HG02610 (cell line): ENCODE measurements at regions not wholly inside any gene's neighbourhood (a gene's known extent, or its start where the extent isn't known, plus 50 kb on each side); places are given as distances from the start of the nearest gene placed in this dataset.
"Not testable (repeated sequence)": the region's sequence is repeated elsewhere in the genome, so short reads cannot be mapped to it uniquely, and the experiment has no call there.

Experiments
- ATAC-seq: cut with Tn5 transposase; IDR thresholded peaks from one replicate; pipeline ENCODE4 v1.9.1; 2021; ENCODE audit warnings: mild to moderate bottlenecking, moderate library complexity; ENCODE audit not compliant: unreplicated experiment

GRCh38 chr4:111337186-111337876 lies 714.5 kb upstream of the PITX2 start:
- ATAC-seq, result not testable (repeated sequence)

DNA sequence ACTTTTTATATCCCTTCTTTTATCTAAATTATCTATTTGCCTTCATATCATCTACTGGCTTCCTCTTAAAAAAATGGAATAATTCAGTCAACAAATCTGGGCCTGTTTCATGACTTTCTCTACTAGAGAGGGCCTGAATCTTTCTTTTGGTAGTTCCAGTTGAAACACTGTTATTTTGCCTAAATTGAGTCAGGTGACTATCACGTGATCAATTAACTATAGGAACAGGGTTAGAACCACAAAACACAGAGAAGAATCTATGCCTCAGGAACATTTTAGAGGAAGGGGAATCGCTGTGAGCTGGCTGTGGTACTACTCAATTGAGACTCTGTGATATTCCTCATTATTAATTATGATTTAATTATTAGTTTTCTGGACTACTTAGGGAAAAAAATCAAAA lies 736.7 kb upstream of the PITX2 start:
- ATAC-seq, result no peak

- ATAC-seq, result peak; percentile 65
Measured at GRCh38 chr4:111360906-111361305, 738.0 kb upstream of the PITX2 start.

- ATAC-seq, result no peak
Measured at GRCh38 chr4:111362941-111363361, 740.1 kb upstream of the PITX2 start.

DNA sequence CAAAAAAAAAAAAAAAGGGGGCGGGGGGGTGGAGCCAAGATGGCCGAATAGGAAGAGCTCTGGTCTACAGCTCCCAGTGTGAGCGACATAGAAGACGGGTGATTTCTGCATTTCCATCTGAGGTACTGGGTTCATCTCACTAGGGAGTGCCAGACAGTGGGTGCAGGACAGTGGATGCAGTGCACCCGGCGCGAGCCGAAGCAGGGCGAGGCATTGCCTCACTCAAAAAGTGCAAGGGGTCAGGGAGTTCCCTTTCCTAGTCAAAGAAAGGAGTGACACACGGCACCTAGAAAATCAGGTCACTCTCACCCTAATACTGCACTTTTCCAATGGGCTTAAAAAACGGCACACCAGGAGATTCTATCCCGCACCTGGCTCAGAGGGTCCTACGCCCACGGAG lies 755.0 kb upstream of the PITX2 start:
- ATAC-seq, result not testable (repeated sequence)

GRCh38 chr4:111388561-111388960 lies 756.7 kb upstream of the FAM241A start:
- ATAC-seq, result no peak

- ATAC-seq, result no peak
Measured at GRCh38 chr4:111391829-111392228, 753.4 kb upstream of the FAM241A start.

- ATAC-seq, result no peak
Measured at GRCh38 chr4:111393781-111394180, 751.5 kb upstream of the FAM241A start.

DNA sequence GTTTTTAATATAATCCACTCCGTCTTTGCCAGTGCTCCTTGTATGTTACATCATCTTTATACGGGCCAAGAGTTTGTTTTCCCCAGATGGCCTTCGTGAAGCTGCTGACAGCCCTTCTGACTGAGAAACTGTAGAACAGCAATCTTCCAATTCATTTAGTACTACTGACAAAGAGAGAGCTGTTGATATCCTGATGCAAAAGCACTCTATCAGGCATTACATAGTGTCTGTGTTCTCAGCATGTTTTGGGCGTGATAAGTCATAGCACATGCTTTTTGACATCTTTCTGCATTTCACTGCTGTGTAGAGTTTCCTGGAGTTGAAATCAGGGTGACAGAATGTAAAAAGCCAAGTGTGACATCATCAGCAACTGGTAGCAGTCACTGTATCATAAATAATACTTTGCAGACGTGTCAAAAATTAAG lies 746.3 kb upstream of the FAM241A start:
- no peak for ATAC-seq

DNA sequence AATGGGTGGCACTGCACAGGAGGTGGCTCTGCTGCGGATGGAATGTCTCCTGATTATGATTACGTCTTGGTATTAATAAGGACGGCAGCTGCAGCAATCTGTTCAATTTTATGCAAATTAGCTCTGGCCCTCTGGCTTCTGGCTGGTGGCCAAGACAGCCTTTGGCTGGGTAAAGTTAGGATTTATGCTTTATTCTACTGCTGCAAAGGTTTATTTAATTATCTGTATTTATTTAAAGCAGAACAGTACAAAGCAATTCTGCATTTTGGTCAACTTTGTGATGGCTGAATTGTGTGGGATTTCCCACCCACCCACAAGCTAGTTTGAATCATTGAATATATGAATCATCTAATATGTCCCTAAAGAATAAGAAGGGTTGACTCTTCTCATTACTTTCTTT lies 745.6 kb upstream of the FAM241A start:
- ATAC-seq, result peak; percentile 68

DNA sequence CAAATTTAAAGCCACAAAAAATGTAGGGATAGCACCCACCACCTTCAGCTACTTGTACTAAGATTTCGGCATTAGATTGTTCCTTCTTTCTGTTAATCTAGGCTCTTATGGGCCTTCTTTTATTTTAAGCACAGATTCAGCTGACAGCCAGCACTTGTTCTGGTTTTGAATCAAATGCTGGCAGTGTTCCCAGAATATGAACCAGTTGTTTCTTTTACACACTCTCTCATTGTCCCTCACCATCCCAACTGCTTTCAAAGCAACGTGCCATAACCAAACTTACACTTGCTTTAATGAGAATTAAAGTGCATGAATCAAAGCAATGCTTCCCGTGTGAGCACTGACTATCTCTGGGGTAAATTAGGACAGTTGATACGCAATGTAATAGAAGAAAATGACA lies 744.5 kb upstream of the FAM241A start:
- no peak for ATAC-seq

- no peak for ATAC-seq
Measured at GRCh38 chr4:111404673-111405072, 740.6 kb upstream of the FAM241A start.

DNA sequence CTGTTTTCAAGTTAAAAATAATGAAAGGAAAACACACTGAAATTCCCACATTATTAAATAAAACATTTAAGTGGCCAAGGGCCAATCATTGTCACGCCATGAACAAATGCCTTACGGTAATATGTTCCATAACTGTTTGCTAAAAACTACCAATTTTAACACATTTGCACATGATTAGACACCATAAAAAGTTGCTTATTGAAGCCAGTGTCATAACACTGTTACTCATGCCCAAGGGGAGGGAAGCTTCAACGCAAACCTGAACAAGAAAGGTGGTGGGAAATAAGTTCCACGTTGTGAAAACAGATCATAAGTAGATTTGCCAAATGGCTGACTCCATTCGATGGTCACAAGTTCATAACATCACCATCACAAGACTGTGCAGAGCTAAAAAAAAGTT lies 739.3 kb upstream of the FAM241A start:
- no peak for ATAC-seq

DNA sequence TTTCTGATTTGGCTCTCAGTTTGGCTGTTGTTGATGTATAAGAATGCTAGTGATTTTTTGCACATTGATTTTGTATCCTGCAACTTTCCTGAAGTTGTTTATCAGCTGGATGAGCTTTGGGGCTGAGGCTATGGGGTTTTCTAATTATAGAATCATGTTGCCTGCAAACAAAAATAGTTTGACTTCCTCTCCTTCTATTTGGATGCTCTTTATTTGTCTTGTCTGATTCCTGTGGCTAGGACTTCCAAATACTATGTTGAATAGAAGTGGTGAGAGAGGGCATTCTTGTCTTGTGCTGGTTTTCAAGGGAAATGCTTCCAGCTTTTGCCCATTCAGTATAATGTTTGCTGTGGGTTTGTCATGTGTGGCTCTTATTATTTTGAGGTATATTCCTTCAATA lies 734.7 kb upstream of the FAM241A start:
- no peak for ATAC-seq

DNA sequence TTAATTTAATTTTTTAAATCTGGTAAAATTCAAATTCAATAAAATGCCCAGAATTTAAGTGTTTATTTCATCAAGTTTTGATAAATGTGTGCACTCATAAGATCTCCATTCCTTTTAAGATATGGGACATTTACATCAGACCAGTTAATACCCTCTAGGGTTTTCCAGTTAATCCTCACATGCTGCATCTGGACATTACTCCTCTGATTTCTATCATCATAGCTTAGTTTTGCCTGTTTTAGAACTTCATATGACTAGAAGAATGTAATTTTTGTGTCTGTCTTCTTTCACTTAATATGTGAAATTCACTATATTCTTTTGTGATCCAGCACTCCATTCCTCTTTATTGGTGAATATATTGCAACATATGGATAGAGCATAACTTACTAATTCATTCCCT lies 727.7 kb upstream of the FAM241A start:
- no peak for ATAC-seq

- no peak for ATAC-seq
Measured at GRCh38 chr4:111433441-111433840, 711.8 kb upstream of the FAM241A start.

GRCh38 chr4:111434586-111434985 lies 710.7 kb upstream of the FAM241A start:
- ATAC-seq, result no peak

DNA sequence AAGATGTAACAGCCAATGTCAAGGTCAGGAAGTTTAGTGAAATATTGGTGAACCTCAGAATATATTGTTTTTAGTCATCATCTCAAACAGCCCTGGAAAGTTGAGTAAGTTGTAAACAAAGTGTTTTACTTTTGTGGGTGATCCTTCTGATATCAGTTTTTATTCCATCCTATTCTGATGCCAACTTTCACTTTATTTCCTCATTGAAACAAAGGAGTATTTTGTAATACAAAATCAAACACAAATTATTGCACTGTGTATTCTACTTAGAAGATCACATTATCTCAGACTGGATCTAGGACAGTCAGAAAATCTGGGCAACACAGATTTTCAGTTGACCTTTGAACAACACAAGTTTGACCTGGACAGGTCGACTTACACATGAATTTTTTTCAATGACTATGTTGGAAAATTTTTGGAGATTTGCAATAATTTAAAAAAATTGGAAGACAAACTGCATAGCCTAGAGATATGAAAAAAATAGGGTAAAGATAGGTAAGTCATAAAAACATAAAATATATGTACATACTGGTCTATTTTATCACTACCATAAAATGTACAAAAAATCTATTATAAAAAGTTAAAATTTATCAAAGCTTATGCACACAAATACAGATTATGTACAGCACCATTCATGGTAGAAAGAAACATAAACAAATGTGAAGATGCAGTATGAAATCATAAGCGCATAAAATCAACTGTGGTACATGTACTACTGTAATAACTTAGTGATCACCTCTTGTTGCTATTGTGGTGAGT lies 709.1 kb upstream of the FAM241A start:
- ATAC-seq, result no peak

GRCh38 chr4:111441687-111442086 lies 703.6 kb upstream of the FAM241A start:
- ATAC-seq, result no peak

GRCh38 chr4:111444836-111445235 lies 700.4 kb upstream of the FAM241A start:
- ATAC-seq, result not testable (repeated sequence)

DNA sequence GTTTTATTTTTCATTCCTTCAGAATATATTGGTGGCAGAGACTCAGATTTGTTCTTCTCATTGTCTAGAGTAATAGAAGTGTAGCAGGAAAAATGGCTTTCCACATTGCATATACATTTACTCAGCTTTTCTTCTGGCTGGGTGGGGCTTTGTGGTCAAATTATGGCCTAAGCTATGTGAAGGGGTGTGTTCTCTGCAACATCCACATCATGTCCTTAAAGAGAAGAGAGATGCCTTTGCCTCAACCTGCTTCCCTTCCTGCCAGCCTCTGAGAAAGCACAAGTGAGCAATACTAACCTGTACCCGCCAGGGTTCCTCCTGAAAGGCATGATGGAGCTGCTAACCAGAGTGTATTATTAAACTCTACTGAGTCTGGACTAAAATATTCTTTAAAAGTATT lies 695.6 kb upstream of the FAM241A start:
- ATAC-seq, result no peak

DNA sequence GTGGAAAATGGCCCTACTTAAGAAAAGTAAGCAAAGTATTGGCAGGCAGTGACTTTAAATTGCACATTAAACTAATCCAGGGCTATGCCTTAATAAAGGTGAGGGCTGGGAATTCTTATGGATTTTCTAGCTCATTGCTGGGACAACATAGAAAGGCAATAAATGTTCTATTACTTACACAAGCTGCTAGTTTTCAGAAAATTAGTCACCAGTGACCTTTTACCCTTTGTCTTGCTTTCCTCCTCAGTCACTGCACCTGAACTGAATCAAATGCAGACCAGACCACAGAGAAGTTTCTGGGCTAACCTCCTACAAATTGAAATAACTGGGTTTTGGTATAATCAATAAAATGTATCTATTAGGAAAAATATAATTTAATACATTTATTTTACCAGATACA lies 694.4 kb upstream of the FAM241A start:
- no peak for ATAC-seq
